ENCODE measurements at regions not wholly inside any gene's neighbourhood (a gene's known extent, or its start where the extent isn't known, plus 50 kb on each side); places are given as distances from the start of the nearest gene placed in this dataset.

- Mint-ChIP-seq H3K27ac (no peak overlapping the region), H3K27me3 (ENCODE audit: low read depth in 2 of 2) (no peaks in the 10 kb centered on the region), H3K4me3 (no peak overlapping the region), H3K4me1 (no peaks in the 10 kb centered on the region), H3K36me3 (no peaks in the 10 kb centered on the region), H3K9me3 (peaks cover 0 to 2% of the 10 kb centered on the region in 2 donors)
- intact Hi-C loops (cut with micrococcal nuclease): no loop called here
- no peak for DNase-seq
- no peak for ATAC-seq
- Histone ChIP-seq H3K36me3 (ENCODE audit: control insufficient read depth, insufficient read depth, low read length) (no peaks in the 10 kb centered on the region), H3K9me3 (ENCODE audit: control insufficient read depth, insufficient read depth, low read length) (no peaks in the 10 kb centered on the region), H3K4me3 (ENCODE audit: low read length) (no peak overlapping the region), H3K27me3 (ENCODE audit: control insufficient read depth, insufficient read depth, low read length) (no peaks in the 10 kb centered on the region), H3K27ac (ENCODE audit: low read length) (no peak overlapping the region), H3K4me1 (ENCODE audit: control insufficient read depth, insufficient read depth, low read length) (no peaks in the 10 kb centered on the region)
- 59% methylated on average over 2 of the region's 2 CpGs for WGBS (ENCODE audit: insufficient coverage)
- TF ChIP-seq, protein P1, sequence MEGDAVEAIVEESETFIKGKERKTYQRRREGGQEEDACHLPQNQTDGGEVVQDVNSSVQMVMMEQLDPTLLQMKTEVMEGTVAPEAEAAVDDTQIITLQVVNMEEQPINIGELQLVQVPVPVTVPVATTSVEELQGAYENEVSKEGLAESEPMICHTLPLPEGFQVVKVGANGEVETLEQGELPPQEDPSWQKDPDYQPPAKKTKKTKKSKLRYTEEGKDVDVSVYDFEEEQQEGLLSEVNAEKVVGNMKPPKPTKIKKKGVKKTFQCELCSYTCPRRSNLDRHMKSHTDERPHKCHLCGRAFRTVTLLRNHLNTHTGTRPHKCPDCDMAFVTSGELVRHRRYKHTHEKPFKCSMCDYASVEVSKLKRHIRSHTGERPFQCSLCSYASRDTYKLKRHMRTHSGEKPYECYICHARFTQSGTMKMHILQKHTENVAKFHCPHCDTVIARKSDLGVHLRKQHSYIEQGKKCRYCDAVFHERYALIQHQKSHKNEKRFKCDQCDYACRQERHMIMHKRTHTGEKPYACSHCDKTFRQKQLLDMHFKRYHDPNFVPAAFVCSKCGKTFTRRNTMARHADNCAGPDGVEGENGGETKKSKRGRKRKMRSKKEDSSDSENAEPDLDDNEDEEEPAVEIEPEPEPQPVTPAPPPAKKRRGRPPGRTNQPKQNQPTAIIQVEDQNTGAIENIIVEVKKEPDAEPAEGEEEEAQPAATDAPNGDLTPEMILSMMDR (IDR thresholded peaks at IDR 0.05): no peak
Measured at GRCh38 chr7:91327346-91327745, 63.1 kb downstream of the FZD1 start.

GRCh38 chr7:91329571-91329970 lies 65.3 kb downstream of the FZD1 start:
- no peak overlapping the region for H3K27ac Mint-ChIP-seq
- no peak overlapping the region for H3K27ac ChIP-seq (ENCODE audit: low read length)
- H3K4me1 ChIP-seq (ENCODE audit: control insufficient read depth, insufficient read depth, low read length): no peaks in the 10 kb centered on the region
- no peak overlapping the region for H3K4me3 ChIP-seq (ENCODE audit: low read length)
- no peaks in the 10 kb centered on the region for H3K27me3 ChIP-seq (ENCODE audit: control insufficient read depth, insufficient read depth, low read length)
- H3K4me3 Mint-ChIP-seq: no peak overlapping the region
- ATAC-seq: no peak
- no peak for DNase-seq
- H3K36me3 Mint-ChIP-seq: no peaks in the 10 kb centered on the region
- H3K4me1 Mint-ChIP-seq: no peaks in the 10 kb centered on the region
- H3K9me3 ChIP-seq (ENCODE audit: control insufficient read depth, insufficient read depth, low read length): no peaks in the 10 kb centered on the region
- peaks cover 4 to 6% of the 10 kb centered on the region in 2 donors for H3K9me3 Mint-ChIP-seq
- H3K36me3 ChIP-seq (ENCODE audit: control insufficient read depth, insufficient read depth, low read length): no peaks in the 10 kb centered on the region
- intact Hi-C loops (cut with micrococcal nuclease): no loop called here
- TF ChIP-seq, protein P1 (IDR thresholded peaks at IDR 0.05): no peak
- no peaks in the 10 kb centered on the region for H3K27me3 Mint-ChIP-seq (ENCODE audit: low read depth in 2 of 2)

DNA sequence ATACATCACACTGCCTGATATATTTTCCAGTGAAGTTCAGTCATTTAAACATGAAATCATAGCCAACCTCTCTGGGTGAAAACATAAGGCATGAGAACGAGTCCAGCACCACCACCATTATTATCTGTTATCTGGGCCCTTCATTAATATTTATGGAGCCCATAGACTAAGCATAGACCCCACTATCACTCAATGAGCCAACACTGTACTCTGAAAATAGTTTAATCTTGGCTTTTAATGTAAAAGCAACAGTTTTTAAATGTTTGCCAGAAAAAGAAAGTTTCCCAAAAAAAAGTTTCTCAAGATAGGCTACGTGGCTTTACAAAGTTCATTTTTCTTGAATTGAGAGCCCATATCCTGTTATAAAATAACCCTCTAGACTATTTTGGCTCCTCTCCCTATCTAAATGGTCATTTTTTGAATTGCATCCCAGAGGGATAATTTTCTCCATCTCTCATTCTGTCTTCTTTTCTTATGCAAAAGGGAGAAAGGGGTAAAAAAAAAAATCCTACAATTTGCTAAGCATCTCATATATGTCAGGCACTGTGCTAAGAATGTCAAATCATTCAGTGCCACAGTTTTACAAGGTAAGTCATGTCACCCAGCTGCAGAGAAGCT lies 66.1 kb downstream of the FZD1 start:
- H3K4me1 Mint-ChIP-seq: no peaks in the 10 kb centered on the region
- no peak for ATAC-seq
- WGBS (ENCODE audit: insufficient coverage): 75% methylated on average over 2 of the region's 2 CpGs
- H3K4me1 ChIP-seq (ENCODE audit: control insufficient read depth, insufficient read depth, low read length): no peaks in the 10 kb centered on the region
- H3K4me3 ChIP-seq (ENCODE audit: low read length): no peak overlapping the region
- intact Hi-C loops (cut with micrococcal nuclease): no loop called here
- DNase-seq: no peak
- H3K27ac Mint-ChIP-seq: no peak overlapping the region
- no peaks in the 10 kb centered on the region for H3K27me3 ChIP-seq (ENCODE audit: control insufficient read depth, insufficient read depth, low read length)
- H3K36me3 ChIP-seq (ENCODE audit: control insufficient read depth, insufficient read depth, low read length): no peaks in the 10 kb centered on the region
- peaks cover 4 to 7% of the 10 kb centered on the region in 2 donors for H3K9me3 Mint-ChIP-seq
- H3K9me3 ChIP-seq (ENCODE audit: control insufficient read depth, insufficient read depth, low read length): no peaks in the 10 kb centered on the region
- no peak overlapping the region for H3K27ac ChIP-seq (ENCODE audit: low read length)
- H3K4me3 Mint-ChIP-seq: no peak overlapping the region
- TF ChIP-seq, protein P1 (IDR thresholded peaks at IDR 0.05): no peak
- no peaks in the 10 kb centered on the region for H3K27me3 Mint-ChIP-seq (ENCODE audit: low read depth in 2 of 2)
- H3K36me3 Mint-ChIP-seq: no peaks in the 10 kb centered on the region

DNA sequence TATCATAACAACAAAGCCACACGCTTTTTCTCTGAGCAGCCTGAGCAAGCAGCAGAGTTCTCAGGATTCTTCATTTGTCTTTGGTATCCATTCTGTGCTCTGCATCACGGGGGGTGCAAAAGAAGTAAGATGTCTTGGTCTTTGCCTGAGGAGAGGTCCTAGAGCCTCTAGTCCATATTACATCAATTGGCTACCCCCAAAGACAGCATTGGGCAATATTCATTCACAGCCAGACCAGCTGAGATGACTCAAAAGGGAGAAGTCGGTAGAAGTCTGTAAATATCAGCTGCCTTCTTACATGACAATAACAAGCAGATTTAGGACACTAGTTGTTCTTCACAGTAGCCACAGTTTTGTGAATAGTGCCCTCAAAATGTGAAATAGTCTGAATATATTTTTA lies 66.6 kb downstream of the FZD1 start:
- no peak overlapping the region for H3K27ac ChIP-seq (ENCODE audit: low read length)
- Mint-ChIP-seq H3K27ac (no peak overlapping the region), H3K4me3 (no peak overlapping the region), H3K36me3 (no peaks in the 10 kb centered on the region), H3K9me3 (peaks cover 4 to 8% of the 10 kb centered on the region in 2 donors), H3K4me1 (no peaks in the 10 kb centered on the region), H3K27me3 (ENCODE audit: low read depth in 2 of 2) (no peaks in the 10 kb centered on the region)
- DNase-seq (no peak), ATAC-seq (no peak)
- H3K36me3 ChIP-seq (ENCODE audit: control insufficient read depth, insufficient read depth, low read length): no peaks in the 10 kb centered on the region
- no peaks in the 10 kb centered on the region for H3K9me3 ChIP-seq (ENCODE audit: control insufficient read depth, insufficient read depth, low read length)
- H3K4me1 ChIP-seq (ENCODE audit: control insufficient read depth, insufficient read depth, low read length): no peaks in the 10 kb centered on the region
- no peaks in the 10 kb centered on the region for H3K27me3 ChIP-seq (ENCODE audit: control insufficient read depth, insufficient read depth, low read length)
- intact Hi-C loops (cut with micrococcal nuclease): no loop called here
- H3K4me3 ChIP-seq (ENCODE audit: low read length): no peak overlapping the region
- TF ChIP-seq, protein P1 (IDR thresholded peaks at IDR 0.05): no peak
- 94% methylated on average over 3 of the region's 3 CpGs for WGBS (ENCODE audit: insufficient coverage)

Measured in natural killer cell (primary cell).